Fibroblast of skin of right quadriceps (primary cell): ENCODE measurements at regions not wholly inside any gene's neighbourhood (a gene's known extent, or its start where the extent isn't known, plus 50 kb on each side); places are given as distances from the start of the nearest gene placed in this dataset.

Experiments used
- DNase-seq: peaks from one replicate; pipeline ENCODE4 v3.0.0-alpha.2; 2013

GRCh38 chr10:57849691-57850357 lies 417.9 kb downstream of the IPMK start:
- peak; percentile 3 for DNase-seq

GRCh38 chr10:57846307-57847065 lies 421.2 kb downstream of the IPMK start:
- no peak for DNase-seq

- DNase-seq = no peak
Measured at GRCh38 chr10:57844387-57844998, 423.2 kb downstream of the IPMK start.

- no peak for DNase-seq
Measured at GRCh38 chr10:57830877-57831560, 436.7 kb downstream of the IPMK start.

- DNase-seq = no peak
Measured at GRCh38 chr10:57825015-57825414, 442.7 kb downstream of the IPMK start.

- DNase-seq = no peak
Measured at GRCh38 chr10:57823398-57823797, 444.3 kb downstream of the IPMK start.

GRCh38 chr10:57822965-57823364 lies 444.7 kb downstream of the IPMK start:
- DNase-seq = no peak

GRCh38 chr10:57818522-57818921 lies 449.2 kb downstream of the IPMK start:
- no peak for DNase-seq

- DNase-seq = no peak
Measured at GRCh38 chr10:57817741-57818140, 450.0 kb downstream of the IPMK start.

GRCh38 chr10:57815949-57816348 lies 451.7 kb downstream of the IPMK start:
- DNase-seq = no peak

GRCh38 chr10:57809961-57810360 lies 457.7 kb downstream of the IPMK start:
- no peak for DNase-seq

- DNase-seq = no peak
Measured at GRCh38 chr10:57807906-57808305, 459.8 kb downstream of the IPMK start.

- DNase-seq = no peak
Measured at GRCh38 chr10:57806675-57807074, 461.0 kb downstream of the IPMK start.

GRCh38 chr10:57799625-57800024 lies 468.1 kb downstream of the IPMK start:
- no peak for DNase-seq

GRCh38 chr10:57798830-57799229 lies 468.9 kb downstream of the IPMK start:
- DNase-seq = no peak

- DNase-seq = no peak
Measured at GRCh38 chr10:57791546-57791945, 476.1 kb downstream of the IPMK start.

- DNase-seq = no peak
Measured at GRCh38 chr10:57790703-57791102, 477.0 kb downstream of the IPMK start.

- DNase-seq = no peak
Measured at GRCh38 chr10:57788117-57788516, 479.6 kb downstream of the IPMK start.

GRCh38 chr10:57786850-57787750 lies 480.6 kb downstream of the IPMK start:
- no peak for DNase-seq

GRCh38 chr10:57786331-57786730 lies 481.4 kb downstream of the IPMK start:
- no peak for DNase-seq

- DNase-seq = no peak
Measured at GRCh38 chr10:57785546-57785945, 482.1 kb downstream of the IPMK start.

GRCh38 chr10:57785068-57785467 lies 482.6 kb downstream of the IPMK start:
- DNase-seq = no peak
